HepG2 (cell line): ENCODE measurements at regions not wholly inside any gene's neighbourhood (a gene's known extent, or its start where the extent isn't known, plus 50 kb on each side); places are given as distances from the start of the nearest gene placed in this dataset.

Experiments
- ATAC-seq: fragments of 200-7000 bp; cut with Tn5 transposase; 3 replicates; pipeline ENCODE4 v1.9.1; 2020; ENCODE audit warnings: mild to moderate bottlenecking, moderate library complexity
- BruUV-seq: library from RNA; stranded (reverse); fragments of 400-500 nt; replicated peaks from 2 replicates; lab custom pipeline; 2021; lab: Mats Ljungman, UMichigan
- CTCF ChIA-PET: fragments of 300-600 bp; formaldehyde crosslinking; extraction: SDS; loops from one replicate; lab custom pipeline; 2021; ENCODE audit warnings: low total read pairs, inconsistent platforms, low intra/inter-chr PET ratio; lab: Yijun Ruan, JAX
- POLR2A ChIA-PET: fragments of 350-600 bp; sonication (Branson Sonifier 250); formaldehyde crosslinking; loops from one replicate; lab custom pipeline; 2020; ENCODE audit warnings: antibody characterized with exemption, inconsistent platforms; lab: Yijun Ruan, JAX
- DNase-seq: peaks from one replicate; pipeline ENCODE4 v3.0.0-alpha.2; 2015; ENCODE audit warnings: low spot score
- FAIRE-seq: peaks from 3 replicates; lab custom pipeline; 2011; peaks lifted over from hg19 to GRCh38; lab: Jason Lieb, UNC
- H2AFZ ChIP-seq: one replicate; pipeline ENCODE4 v1.6.1; 2011; ENCODE audit warnings: low read length, inconsistent platforms
- H3K27ac ChIP-seq: fragments of 300-600 bp; 3 replicates; pipeline ENCODE4 v1.8.0; 2011; ENCODE audit warnings: mixed run types, mild to moderate bottlenecking, mixed read lengths, low read length, inconsistent platforms; ENCODE audit not compliant: insufficient read depth; ENCODE audit errors: extremely low read length
- H3K27me3 ChIP-seq, 2 experiments: fragments of 200-600 bp in 1 of 2; 2 replicates in 1 of 2; 3 replicates in 1 of 2; pipeline versions ENCODE4 v1.6.0 to v1.8.0; 2011; ENCODE audit warnings: low read length in 2 of 2, mild to moderate bottlenecking in 2 of 2, moderate library complexity in 2 of 2, inconsistent platforms in 1 of 2; ENCODE audit not compliant: insufficient read depth in 2 of 2, control insufficient read depth in 1 of 2
- H3K36me3 ChIP-seq, 2 experiments: fragments of 200-600 bp in 1 of 2; replicated peaks in 1 of 2; 2 replicates in 1 of 2; 3 replicates in 1 of 2; pipeline versions ENCODE4 v1.5.1 to v1.8.0; 2011; ENCODE audit warnings: low read length in 2 of 2, inconsistent platforms in 1 of 2; ENCODE audit not compliant: insufficient read depth in 2 of 2, control insufficient read depth in 1 of 2
- H3K4me1 ChIP-seq: 2 replicates; pipeline ENCODE4 v1.5.1; 2012; ENCODE audit warnings: low read length, inconsistent platforms; ENCODE audit not compliant: insufficient read depth
- H3K4me2 ChIP-seq: 2 replicates; pipeline ENCODE4 v1.6.0; 2011; ENCODE audit warnings: low read depth, low read length, inconsistent platforms
- H3K4me3 ChIP-seq, 3 experiments: fragments of 200-600 bp in 1 of 3; sonication (generic), shearing (Covaris generic) in 1 of 3; replicated peaks in 1 of 3; 2 replicates each; pipeline ENCODE4 v1.5.1; 2011 to 2016; ENCODE audit warnings: low read length in 3 of 3, inconsistent platforms in 2 of 3, low read depth in 2 of 3, mild to moderate bottlenecking in 2 of 3, control low read depth in 1 of 3, mixed read lengths in 1 of 3; ENCODE audit not compliant: insufficient read depth in 1 of 3
- H3K79me2 ChIP-seq: one replicate; pipeline ENCODE4 v1.6.1; 2011; ENCODE audit warnings: low read length, inconsistent platforms; ENCODE audit not compliant: insufficient read depth
- H3K9ac ChIP-seq: 2 replicates; pipeline ENCODE4 v1.6.0; 2011; ENCODE audit warnings: mild to moderate bottlenecking, low read depth, low read length, inconsistent platforms; ENCODE audit not compliant: insufficient read depth
- H3K9me3 ChIP-seq: 2 replicates; pipeline ENCODE4 v1.5.1; 2012; ENCODE audit warnings: mild to moderate bottlenecking, low read length
- H4K20me1 ChIP-seq: 2 replicates; pipeline ENCODE4 v1.6.0; 2011; ENCODE audit warnings: inconsistent platforms, mild to moderate bottlenecking, low read length, moderate library complexity; ENCODE audit not compliant: insufficient read depth
- CREBL2 ChIP-seq: sonication (generic); formaldehyde crosslinking; IDR thresholded peaks from 2 replicates; pipeline ENCODE4 v1.8.1; 2023; ENCODE audit warnings: missing genetic modification reagents, mild to moderate bottlenecking, borderline replicate concordance
- HINFP ChIP-seq: sonication (generic); formaldehyde crosslinking; IDR thresholded peaks from 2 replicates; pipeline ENCODE4 v1.4.0; 2020; ENCODE audit warnings: low read depth, mild to moderate bottlenecking, missing genetic modification reagents
- SP5 ChIP-seq: IDR thresholded peaks from 2 replicates; pipeline ENCODE4 v1.6.1; 2016; ENCODE audit warnings: low read depth, borderline replicate concordance
- SSRP1 ChIP-seq: IDR thresholded peaks from 2 replicates; pipeline ENCODE4 v1.6.1; 2016; ENCODE audit warnings: control low read depth
- ZBTB34 ChIP-seq: sonication (generic); formaldehyde crosslinking; IDR thresholded peaks from 2 replicates; pipeline ENCODE4 v1.8.0; 2022; ENCODE audit warnings: mild to moderate bottlenecking, missing genetic modification reagents
- ZBTB38 ChIP-seq: sonication (generic); formaldehyde crosslinking; IDR thresholded peaks from 2 replicates; pipeline ENCODE4 v1.5.1; 2020; ENCODE audit warnings: mild to moderate bottlenecking, missing genetic modification reagents
- ZFP36L1 ChIP-seq: sonication (generic); formaldehyde crosslinking; IDR thresholded peaks from 2 replicates; pipeline ENCODE4 v1.8.0; 2022; ENCODE audit warnings: mild to moderate bottlenecking, missing genetic modification reagents, moderate library complexity
- ZIK1 ChIP-seq: sonication (generic); formaldehyde crosslinking; IDR thresholded peaks from 2 replicates; pipeline ENCODE4 v1.5.0; 2020; ENCODE audit warnings: mild to moderate bottlenecking, low read depth, missing genetic modification reagents, borderline replicate concordance
- ZNF337 ChIP-seq: sonication (generic); formaldehyde crosslinking; IDR thresholded peaks from 2 replicates; pipeline ENCODE4 v1.5.1; 2020; ENCODE audit warnings: missing genetic modification reagents, low read depth, mild to moderate bottlenecking, borderline replicate concordance
- ZNF407 ChIP-seq: sonication (generic); formaldehyde crosslinking; IDR thresholded peaks from one replicate; pipeline ENCODE4 v1.5.1; 2020; ENCODE audit warnings: mild to moderate bottlenecking, missing genetic modification reagents; ENCODE audit errors: not compliant biosample characterization
- ZNF615 ChIP-seq: sonication (generic); formaldehyde crosslinking; IDR thresholded peaks from 2 replicates; pipeline ENCODE4 v1.5.0; 2020; ENCODE audit warnings: mild to moderate bottlenecking, missing genetic modification reagents, borderline replicate concordance
- in situ Hi-C: cut with HindIII; loops from 2 replicates; pipeline ENCODE4 v1.10.0; 2017; ENCODE audit warnings: low pct_unique_long_range_greater_than_20kb; ENCODE audit not compliant: extremely low pct_ligation_motif_present
- intact Hi-C: fragments of 100-400 bp; cut with micrococcal nuclease; formaldehyde crosslinking; loops from one replicate; pipeline ENCODE4 v1.10.0; 2022; ENCODE audit not compliant: unreplicated experiment

- FAIRE-seq = no peak
- intact Hi-C loops = no loop called here
- Histone ChIP-seq H3K9ac (no peak overlapping the region), H2AFZ (no peak overlapping the region), H3K36me3 (no peaks in the 10 kb centered on the region), H3K27ac (no peak overlapping the region), H3K27me3 (no peaks in the 10 kb centered on the region), H3K79me2 (no peaks in the 10 kb centered on the region), H3K4me2 (no peak overlapping the region), H3K4me3 (no peak overlapping the region), H3K4me1 (peaks cover 23% of the 10 kb centered on the region), H3K9me3 (no peaks in the 10 kb centered on the region), H4K20me1 (no peaks in the 10 kb centered on the region)
- no peak for ATAC-seq
- POLR2A ChIA-PET = no interaction called here
- CTCF ChIA-PET = no interaction called here
- in situ Hi-C loops = no loop called here
- DNase-seq = no peak
- TF ChIP-seq ZBTB34 (CRISPR knock-in tag) (no peak), ZIK1 (CRISPR knock-in tag) (no peak), ZNF615 (CRISPR knock-in tag) (no peak), ZFP36L1 (CRISPR knock-in tag) (no peak), HINFP (CRISPR knock-in tag) (no peak), ZNF337 (CRISPR knock-in tag) (no peak), SP5 (CRISPR knock-in tag) (no peak), CREBL2 (no peak), ZNF407 (CRISPR knock-in tag) (no peak), ZBTB38 (no peak), SSRP1 (CRISPR knock-in tag) (no peak)
- BruUV-seq = no TSS peak
Observed at GRCh38 chr10:93178226-93178625, 104.5 kb downstream of the CYP26A1 start.
